ENCODE measurements at regions not wholly inside any gene's neighbourhood (a gene's known extent, or its start where the extent isn't known, plus 50 kb on each side); places are given as distances from the start of the nearest gene placed in this dataset.
A peak's percentile ranks its signal among the peaks of the same experiment; 100 is the strongest.

GRCh38 chr13:42392716-42393572, 121.0 kb downstream of the AKAP11 start:
- H3K27me3 Mint-ChIP-seq: peaks cover 3% of the 10 kb centered on the region
- peaks cover 8% of the 10 kb centered on the region for H3K36me3 Mint-ChIP-seq
- DNase-seq: peak; percentile 51
- peaks cover 77% of the 10 kb centered on the region for H3K4me1 Mint-ChIP-seq
- peaks cover 4% of the 10 kb centered on the region for H3K9me3 Mint-ChIP-seq
- H3K4me3 Mint-ChIP-seq: peak overlapping the region; percentile 11
- H3K27ac Mint-ChIP-seq: peak overlapping the region; percentile 91
- CTCF ChIA-PET: interaction anchor here (0.6 to 3.1 kb wide), 10 partner anchors 10 to 1070 kb away, joined by 3 to 12 read pairs (median 4); no protein-coding TSS in a partner anchor

GRCh38 chr13:42393573-42394360, 121.8 kb downstream of the AKAP11 start:
- Mint-ChIP-seq H3K9me3 (peaks cover 4% of the 10 kb centered on the region), H3K36me3 (peaks cover 8% of the 10 kb centered on the region), H3K4me3 (peak overlapping the region; percentile 11), H3K4me1 (peaks cover 69% of the 10 kb centered on the region), H3K27ac (peak overlapping the region; percentile 91), H3K27me3 (peaks cover 3% of the 10 kb centered on the region)
- DNase-seq: no peak
- CTCF ChIA-PET: interaction anchor here (1.3 to 3.1 kb wide), 6 partner anchors 10 to 104 kb away, joined by 3 to 12 read pairs (median 5); no protein-coding TSS in a partner anchor

GRCh38 chr13:42394361-42394708, 122.4 kb downstream of the AKAP11 start:
- H3K4me3 Mint-ChIP-seq: peak overlapping the region; percentile 6
- CTCF ChIA-PET: interaction anchor here (1.5 to 3.0 kb wide), 2 partner anchors 16 to 84 kb away, joined by 5 to 8 read pairs; no protein-coding TSS in a partner anchor
- H3K9me3 Mint-ChIP-seq: peaks cover 4% of the 10 kb centered on the region
- H3K27me3 Mint-ChIP-seq: peaks cover 3% of the 10 kb centered on the region
- peaks cover 8% of the 10 kb centered on the region for H3K36me3 Mint-ChIP-seq
- DNase-seq: no peak
- H3K4me1 Mint-ChIP-seq: peaks cover 67% of the 10 kb centered on the region
- H3K27ac Mint-ChIP-seq: peak overlapping the region; percentile 91

- CTCF ChIA-PET: interaction anchor here (1.0 to 3.0 kb wide), 3 partner anchors 14 to 83 kb away, joined by 3 to 8 read pairs (median 5); no protein-coding TSS in a partner anchor
- peak; percentile 30 for DNase-seq
- Mint-ChIP-seq H3K36me3 (peaks cover 8% of the 10 kb centered on the region), H3K4me3 (peak overlapping the region; percentile 40), H3K27ac (peak overlapping the region; percentile 91), H3K9me3 (peaks cover 4% of the 10 kb centered on the region), H3K27me3 (peaks cover 3% of the 10 kb centered on the region), H3K4me1 (peaks cover 70% of the 10 kb centered on the region)
These were observed 122.7 kb downstream of the AKAP11 start for GRCh38 chr13:42394711-42395085.

DNA sequence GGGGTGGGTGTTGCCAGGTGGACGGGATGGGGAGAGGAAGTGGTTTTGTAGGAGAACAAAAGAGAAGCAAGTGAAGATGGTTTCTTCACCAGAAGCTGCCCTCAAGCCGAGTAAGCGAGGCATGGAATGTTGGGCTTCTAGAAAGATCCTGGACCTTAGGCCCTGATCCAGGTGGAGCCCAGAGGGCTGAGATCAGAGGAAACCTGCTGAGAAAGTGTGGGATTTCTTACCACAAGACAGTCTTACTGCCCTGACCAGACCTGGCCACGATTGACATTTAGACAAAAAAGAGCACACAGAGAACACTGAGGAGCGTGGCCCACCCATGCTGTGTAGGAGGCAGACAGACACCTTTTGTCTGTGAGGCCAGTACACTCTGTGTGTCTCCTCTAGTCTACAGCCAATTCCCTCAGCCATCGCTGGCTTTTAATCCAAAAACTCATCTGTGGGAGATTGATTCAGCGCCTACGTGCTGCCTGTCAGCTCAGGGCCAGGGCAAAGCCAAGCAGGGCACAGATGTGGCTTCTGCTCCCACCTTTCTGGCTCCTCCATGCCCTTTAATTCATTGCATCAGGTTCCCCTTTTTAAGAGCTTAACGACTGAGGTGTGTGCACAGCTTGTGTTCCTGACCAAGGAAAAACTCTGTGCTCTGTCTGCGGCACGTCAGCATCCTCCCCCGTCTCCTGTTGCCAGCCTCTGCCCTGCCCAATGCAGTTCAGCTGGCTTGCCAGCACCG, 123.3 kb downstream of the AKAP11 start:
- Mint-ChIP-seq H3K4me1 (peaks cover 73% of the 10 kb centered on the region), H3K4me3 (peak overlapping the region; percentile 40), H3K9me3 (peaks cover 4% of the 10 kb centered on the region), H3K27ac (peak overlapping the region; percentile 91), H3K27me3 (peaks cover 3% of the 10 kb centered on the region), H3K36me3 (peaks cover 8% of the 10 kb centered on the region)
- peak; percentile 47 for DNase-seq
- CTCF ChIA-PET: interaction anchor here (1.0 to 3.0 kb wide), 4 partner anchors 14 to 83 kb away, joined by 3 to 8 read pairs (median 4); no protein-coding TSS in a partner anchor

DNA sequence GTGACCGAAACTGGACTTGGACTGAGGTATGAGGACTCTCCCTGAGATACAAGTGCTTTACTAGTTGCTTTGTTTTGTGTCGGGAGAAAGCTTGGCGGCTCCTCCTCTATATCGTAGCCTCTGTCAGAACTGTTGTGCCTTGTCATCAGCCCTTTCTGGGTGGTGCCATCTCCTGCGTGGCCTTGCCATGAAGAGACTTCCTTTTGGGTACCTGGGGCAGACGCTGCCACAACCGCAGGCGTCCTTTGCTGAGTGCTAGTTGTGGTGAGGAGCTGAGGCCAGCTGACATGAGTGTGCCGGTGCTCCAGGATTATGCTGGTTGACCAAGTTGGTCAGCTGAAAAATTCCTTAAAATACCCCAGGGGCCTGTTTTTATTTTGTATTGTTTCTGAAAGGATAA, 124.5 kb downstream of the AKAP11 start:
- CTCF ChIA-PET: interaction anchor here (0.7 to 3.0 kb wide), 4 partner anchors 10 to 128 kb away, joined by 3 to 8 read pairs (median 4); no protein-coding TSS in a partner anchor
- H3K27me3 Mint-ChIP-seq: peaks cover 3% of the 10 kb centered on the region
- H3K27ac Mint-ChIP-seq: peak overlapping the region; percentile 86
- peaks cover 8% of the 10 kb centered on the region for H3K36me3 Mint-ChIP-seq
- peaks cover 7% of the 10 kb centered on the region for H3K9me3 Mint-ChIP-seq
- DNase-seq: peak; percentile 65
- peaks cover 72% of the 10 kb centered on the region for H3K4me1 Mint-ChIP-seq
- H3K4me3 Mint-ChIP-seq: peak overlapping the region; percentile 27

DNA sequence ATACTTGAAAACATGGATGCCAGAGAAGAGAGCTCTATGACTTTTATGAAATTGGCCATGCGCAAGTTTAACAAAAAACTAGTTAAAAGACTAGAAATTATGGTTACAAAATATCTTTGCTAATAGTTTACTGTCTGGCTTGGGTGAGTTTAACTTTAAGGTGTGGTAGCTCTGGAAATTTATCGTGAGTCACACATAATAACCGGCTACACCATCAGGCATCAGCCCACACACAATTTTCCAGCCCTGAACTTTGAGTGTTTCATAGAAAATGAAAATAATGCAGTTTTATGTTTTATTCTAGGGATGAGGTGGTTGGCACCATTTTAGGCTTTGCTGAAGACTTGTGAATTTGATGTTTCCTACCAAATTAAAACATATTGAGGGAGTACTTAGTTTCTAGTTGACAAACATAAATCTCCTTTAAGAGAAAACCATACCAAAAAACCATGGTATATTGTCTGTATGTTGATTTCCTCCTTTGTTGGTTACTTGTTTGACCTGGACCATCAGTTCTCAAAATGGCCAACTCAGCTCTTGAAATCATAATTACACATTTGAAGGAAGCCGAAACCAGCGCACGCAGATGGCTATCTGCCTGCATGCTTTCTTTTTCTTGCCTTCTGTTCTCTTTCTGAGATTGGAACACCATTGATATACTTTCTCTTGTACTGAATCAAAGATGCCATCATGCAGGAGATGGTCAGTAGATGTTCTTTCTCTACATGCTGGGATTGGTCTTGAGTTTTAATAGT, 125.1 kb downstream of the AKAP11 start:
- H3K27me3 Mint-ChIP-seq: peaks cover 3% of the 10 kb centered on the region
- no peak for DNase-seq
- CTCF ChIA-PET: interaction anchor here (1.2 to 3.0 kb wide), 3 partner anchors 9 to 42 kb away, joined by 3 to 8 read pairs (median 4); no protein-coding TSS in a partner anchor
- peak overlapping the region; percentile 86 for H3K27ac Mint-ChIP-seq
- peaks cover 66% of the 10 kb centered on the region for H3K4me1 Mint-ChIP-seq
- peaks cover 7% of the 10 kb centered on the region for H3K9me3 Mint-ChIP-seq
- H3K4me3 Mint-ChIP-seq: peak overlapping the region; percentile 27
- peaks cover 8% of the 10 kb centered on the region for H3K36me3 Mint-ChIP-seq

DNA sequence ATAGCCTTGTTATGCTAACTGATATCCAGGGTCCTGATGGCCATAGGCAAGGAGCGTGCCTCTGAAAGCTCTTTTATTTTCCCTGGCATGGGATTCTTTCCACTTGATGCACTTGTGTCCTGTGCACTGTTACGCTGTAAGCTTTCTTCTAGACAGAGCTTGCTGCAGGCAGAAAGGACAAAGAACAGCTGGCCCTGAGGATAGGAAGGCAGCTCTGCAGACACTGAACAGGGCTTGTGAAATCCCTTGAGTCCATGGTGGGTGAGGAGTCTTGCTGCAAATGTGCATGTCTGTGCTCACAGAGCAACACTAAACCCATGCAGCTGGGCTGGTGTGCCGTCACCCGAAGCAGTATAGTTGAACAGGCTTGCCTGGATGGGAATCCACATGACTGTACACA, 126.6 kb downstream of the AKAP11 start:
- Mint-ChIP-seq H3K27me3 (peaks cover 3% of the 10 kb centered on the region), H3K36me3 (peaks cover 9% of the 10 kb centered on the region), H3K27ac (no peak overlapping the region), H3K9me3 (peaks cover 5% of the 10 kb centered on the region), H3K4me1 (peaks cover 55% of the 10 kb centered on the region), H3K4me3 (no peak overlapping the region)
- DNase-seq: no peak
- CTCF ChIA-PET: no interaction called here

DNA sequence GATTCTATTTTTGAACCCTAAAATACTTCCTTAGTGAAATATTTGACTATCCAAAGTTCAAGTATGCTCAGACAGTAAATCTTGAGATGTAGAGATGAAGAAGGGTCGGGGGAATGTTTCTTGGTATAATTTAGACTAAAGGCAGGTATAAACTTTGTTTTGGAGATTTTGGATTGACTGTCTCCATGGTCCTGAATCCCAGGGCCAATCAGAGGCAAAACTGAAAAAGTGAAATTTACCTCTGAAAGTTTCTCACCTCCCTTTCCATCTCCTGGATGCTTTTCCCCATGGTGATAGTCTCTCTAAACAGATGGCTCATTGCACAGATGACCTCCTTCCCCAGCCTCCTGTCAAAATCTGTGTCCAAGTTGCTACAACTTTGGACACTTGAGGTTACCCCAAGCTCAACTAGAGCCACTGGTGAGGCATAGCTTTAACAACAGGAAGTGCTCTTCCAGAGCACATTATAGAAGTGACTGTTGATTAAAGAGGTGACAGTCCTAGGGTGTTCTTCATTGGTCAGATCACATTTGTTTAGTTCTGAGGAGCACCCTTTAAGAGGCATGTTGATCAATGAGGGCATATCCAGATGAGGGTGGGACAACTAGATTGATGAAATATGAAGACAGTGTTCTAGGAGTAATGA, 128.4 kb downstream of the AKAP11 start:
- Mint-ChIP-seq H3K27ac (no peak overlapping the region), H3K4me1 (peaks cover 38% of the 10 kb centered on the region), H3K36me3 (peaks cover 6% of the 10 kb centered on the region), H3K9me3 (peaks cover 5% of the 10 kb centered on the region), H3K27me3 (peaks cover 3% of the 10 kb centered on the region), H3K4me3 (no peak overlapping the region)
- CTCF ChIA-PET: no interaction called here
- DNase-seq: no peak

- H3K36me3 Mint-ChIP-seq: peaks cover 6% of the 10 kb centered on the region
- peaks cover 5% of the 10 kb centered on the region for H3K9me3 Mint-ChIP-seq
- H3K27ac Mint-ChIP-seq: no peak overlapping the region
- no peak overlapping the region for H3K4me3 Mint-ChIP-seq
- H3K4me1 Mint-ChIP-seq: peaks cover 39% of the 10 kb centered on the region
- H3K27me3 Mint-ChIP-seq: peaks cover 3% of the 10 kb centered on the region
- CTCF ChIA-PET: no interaction called here
- no peak for DNase-seq
These were observed 129.4 kb downstream of the AKAP11 start for GRCh38 chr13:42401376-42401775.

DNA sequence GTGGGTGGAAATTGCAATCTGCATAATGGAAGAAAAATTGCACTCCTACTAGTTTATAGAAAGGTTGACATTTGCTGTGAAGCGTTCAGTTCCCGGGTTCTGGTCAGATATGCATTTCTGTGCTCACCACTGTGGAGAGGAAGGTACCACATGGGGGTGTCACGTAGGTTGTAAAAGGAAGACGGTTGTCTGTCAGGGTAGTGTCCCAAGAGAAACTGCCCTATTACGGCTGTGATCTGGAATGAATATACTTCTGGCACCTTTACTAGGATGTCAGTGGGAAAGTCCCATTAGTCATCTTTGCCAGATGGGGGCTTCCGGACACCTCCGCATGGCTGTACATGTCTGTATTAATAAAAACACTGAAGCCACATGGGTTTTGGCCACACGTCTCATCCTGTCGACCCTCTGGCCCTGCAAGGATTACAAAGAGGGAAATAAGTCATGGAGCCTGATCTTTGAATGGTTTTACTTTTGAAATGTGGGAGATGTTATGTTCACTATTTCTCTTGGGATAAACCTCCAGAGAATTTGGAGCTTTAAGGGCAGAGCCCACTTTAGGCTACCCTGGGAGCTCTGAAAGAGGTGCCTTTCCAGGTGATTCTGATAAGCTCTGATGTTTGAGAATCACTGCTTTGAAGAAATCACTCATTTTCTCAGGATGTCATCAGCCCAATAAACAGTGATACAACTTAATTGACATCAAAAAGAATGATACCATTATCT, 133.9 kb downstream of the AKAP11 start:
- peak overlapping the region; percentile 79 for H3K27ac Mint-ChIP-seq
- peaks cover 17% of the 10 kb centered on the region for H3K4me1 Mint-ChIP-seq
- no peak overlapping the region for H3K4me3 Mint-ChIP-seq
- no peaks in the 10 kb centered on the region for H3K9me3 Mint-ChIP-seq
- CTCF ChIA-PET: interaction anchor here (0.9 to 1.0 kb wide), 2 partner anchors 9 to 12 kb away, joined by 3 read pairs; no protein-coding TSS in a partner anchor
- DNase-seq: peak; percentile 26
- no peaks in the 10 kb centered on the region for H3K27me3 Mint-ChIP-seq
- H3K36me3 Mint-ChIP-seq: peaks cover 3% of the 10 kb centered on the region

- Mint-ChIP-seq H3K9me3 (no peaks in the 10 kb centered on the region), H3K27ac (no peak overlapping the region), H3K4me3 (no peak overlapping the region), H3K4me1 (peaks cover 14% of the 10 kb centered on the region), H3K36me3 (no peaks in the 10 kb centered on the region), H3K27me3 (no peaks in the 10 kb centered on the region)
- CTCF ChIA-PET: interaction anchor here (1.0 kb wide), 1 partner anchor 32 kb away, joined by 3 read pairs; no protein-coding TSS in a partner anchor
- no peak for DNase-seq
These were observed 137.1 kb downstream of the AKAP11 start for GRCh38 chr13:42409075-42409474.

All from activated naive CD4-positive, alpha-beta T cell treated with anti-CD3 and anti-CD28 coated beads, Interleukin-2, amount 10 ng/mL, durations not matched to agents 7 days and 5 days (primary cell).